WTC11 (cell line): ENCODE measurements at regions not wholly inside any gene's neighbourhood (a gene's known extent, or its start where the extent isn't known, plus 50 kb on each side); places are given as distances from the start of the nearest gene placed in this dataset.

ENCODE experiments used
- ATAC-seq: fragments of 200-7000 bp; cut with Tn5 transposase; 2 replicates; pipeline ENCODE4 v1.10.0; 2021; ENCODE audit warnings: mild to moderate bottlenecking, moderate library complexity
- CTCF ChIA-PET: fragments of 300-600 bp; sonication (Branson Sonifier 250); formaldehyde crosslinking; loops from one replicate; lab custom pipeline; 2021; ENCODE audit warnings: antibody characterized with exemption; lab: Charles Lee
- POLR2A ChIA-PET: fragments of 350-600 bp; sonication (Branson Sonifier 250); formaldehyde crosslinking; loops from one replicate; lab custom pipeline; 2021; ENCODE audit warnings: antibody characterized with exemption; lab: Charles Lee
- DNase-seq: peaks from one replicate; pipeline ENCODE4 v3.0.0; 2021; ENCODE audit warnings: low spot score
- H3K27ac Mint-ChIP-seq: 2 replicates; pipeline ENCODE4 v1.8.0; 2021; ENCODE audit warnings: mixed read lengths
- H3K27me3 Mint-ChIP-seq: 2 replicates; pipeline ENCODE4 v1.8.0; 2021; ENCODE audit warnings: low read depth, mild to moderate bottlenecking, moderate library complexity, mixed read lengths
- H3K36me3 Mint-ChIP-seq: 2 replicates; pipeline ENCODE4 v1.8.0; 2021; ENCODE audit warnings: mixed read lengths
- H3K4me1 Mint-ChIP-seq: 2 replicates; pipeline ENCODE4 v1.8.0; 2022; ENCODE audit warnings: mixed read lengths
- H3K4me3 Mint-ChIP-seq: 2 replicates; pipeline ENCODE4 v1.8.0; 2021; ENCODE audit warnings: mild to moderate bottlenecking, moderate library complexity, mixed read lengths
- H3K9me3 Mint-ChIP-seq: 2 replicates; pipeline ENCODE4 v1.8.0; 2021; ENCODE audit warnings: mixed read lengths
- ATF1 ChIP-seq: sonication (generic); formaldehyde crosslinking; IDR thresholded peaks from 2 replicates; pipeline ENCODE4 v1.8.1; 2023; ENCODE audit warnings: mild to moderate bottlenecking, moderate library complexity, missing genetic modification reagents
- CREB1 ChIP-seq: sonication (generic); formaldehyde crosslinking; IDR thresholded peaks from 2 replicates; pipeline ENCODE4 v1.8.0; 2023; ENCODE audit warnings: mild to moderate bottlenecking, missing genetic modification reagents
- ETV6 ChIP-seq: sonication (generic); formaldehyde crosslinking; IDR thresholded peaks from 2 replicates; pipeline ENCODE4 v1.8.1; 2022; ENCODE audit warnings: mild to moderate bottlenecking, missing genetic modification reagents
- FOXK1 ChIP-seq: sonication (generic); formaldehyde crosslinking; IDR thresholded peaks from 2 replicates; pipeline ENCODE4 v1.8.0; 2022; ENCODE audit warnings: mild to moderate bottlenecking, moderate library complexity, missing genetic modification reagents
- GRHL2 ChIP-seq: fragments of 250-450 bp; sonication (Bioruptor Pico); IDR thresholded peaks from 2 replicates; pipeline ENCODE4 v1.8.0; 2022; ENCODE audit warnings: mild to moderate bottlenecking, moderate library complexity; ENCODE audit not compliant: insufficient replicate concordance, severe bottlenecking
- GTF2I ChIP-seq: fragments of 250-450 bp; sonication (Bioruptor Pico); conservative IDR thresholded peaks from 2 replicates; pipeline ENCODE4 v1.4.0; 2021; ENCODE audit warnings: mild to moderate bottlenecking
- IRF2 ChIP-seq: sonication (generic); formaldehyde crosslinking; IDR thresholded peaks from 2 replicates; pipeline ENCODE4 v1.8.0; 2022; ENCODE audit warnings: low read depth, missing genetic modification reagents, borderline replicate concordance
- JAZF1 ChIP-seq: fragments of 250-450 bp; sonication (Bioruptor Pico); IDR thresholded peaks from 2 replicates; pipeline ENCODE4 v1.9.0; 2021; ENCODE audit warnings: moderate library complexity, mild to moderate bottlenecking, inconsistent platforms
- JUN ChIP-seq: sonication (generic); formaldehyde crosslinking; IDR thresholded peaks from 2 replicates; pipeline ENCODE4 v1.8.0; 2023; ENCODE audit warnings: mild to moderate bottlenecking, missing genetic modification reagents
- NFE2L1 ChIP-seq: sonication (generic); formaldehyde crosslinking; IDR thresholded peaks from 2 replicates; pipeline ENCODE4 v1.8.1; 2023; ENCODE audit warnings: missing genetic modification reagents
- PRRX2 ChIP-seq: fragments of 250-450 bp; sonication (Bioruptor Pico); IDR thresholded peaks from 2 replicates; pipeline ENCODE4 v1.8.0; 2021; ENCODE audit warnings: mild to moderate bottlenecking
- SMAD4 ChIP-seq: sonication (generic); formaldehyde crosslinking; IDR thresholded peaks from 2 replicates; pipeline ENCODE4 v1.8.0; 2022; ENCODE audit warnings: mild to moderate bottlenecking, missing genetic modification reagents
- TEAD4 ChIP-seq: sonication (generic); formaldehyde crosslinking; IDR thresholded peaks from 2 replicates; pipeline ENCODE4 v1.8.0; 2022; ENCODE audit warnings: mild to moderate bottlenecking, missing genetic modification reagents
- ZNF263 ChIP-seq: sonication (generic); formaldehyde crosslinking; IDR thresholded peaks from 2 replicates; pipeline ENCODE4 v1.8.1; 2022; ENCODE audit warnings: low read depth, mild to moderate bottlenecking, moderate library complexity, missing genetic modification reagents
- ZNF423 ChIP-seq: fragments of 250-450 bp; sonication (Bioruptor Pico); IDR thresholded peaks from 2 replicates; pipeline ENCODE4 v2.1.2; 2022; ENCODE audit warnings: mild to moderate bottlenecking, moderate library complexity
- TF ChIP-seq, protein P1 (sequence below): sonication (generic); formaldehyde crosslinking; conservative IDR thresholded peaks from 2 replicates; pipeline ENCODE4 v1.8.1; 2023; ENCODE audit warnings: mild to moderate bottlenecking, low read depth, missing genetic modification reagents, moderate library complexity
- TF ChIP-seq, protein P2 (sequence below): sonication (generic); formaldehyde crosslinking; IDR thresholded peaks from 2 replicates; pipeline ENCODE4 v1.8.1; 2023; ENCODE audit warnings: mild to moderate bottlenecking, missing genetic modification reagents, moderate library complexity
- TF ChIP-seq, protein P3 (sequence below): fragments of 250-450 bp; sonication (Bioruptor Pico); IDR thresholded peaks from 2 replicates; pipeline ENCODE4 v2.1.2; 2022; ENCODE audit warnings: mild to moderate bottlenecking, moderate library complexity
- TF ChIP-seq, protein P4 (sequence below): sonication (generic); formaldehyde crosslinking; IDR thresholded peaks from 2 replicates; pipeline ENCODE4 v1.8.1; 2023; ENCODE audit warnings: mild to moderate bottlenecking, missing genetic modification reagents, moderate library complexity
- TF ChIP-seq, protein P5 (sequence below): fragments of 250-450 bp; sonication (Bioruptor Pico); IDR thresholded peaks from 2 replicates; pipeline ENCODE4 v1.9.0; 2021; ENCODE audit warnings: mild to moderate bottlenecking
- TF ChIP-seq, protein P6 (sequence below): sonication (generic); formaldehyde crosslinking; IDR thresholded peaks from 2 replicates; pipeline ENCODE4 v1.8.0; 2023; ENCODE audit warnings: missing genetic modification reagents

DNA sequence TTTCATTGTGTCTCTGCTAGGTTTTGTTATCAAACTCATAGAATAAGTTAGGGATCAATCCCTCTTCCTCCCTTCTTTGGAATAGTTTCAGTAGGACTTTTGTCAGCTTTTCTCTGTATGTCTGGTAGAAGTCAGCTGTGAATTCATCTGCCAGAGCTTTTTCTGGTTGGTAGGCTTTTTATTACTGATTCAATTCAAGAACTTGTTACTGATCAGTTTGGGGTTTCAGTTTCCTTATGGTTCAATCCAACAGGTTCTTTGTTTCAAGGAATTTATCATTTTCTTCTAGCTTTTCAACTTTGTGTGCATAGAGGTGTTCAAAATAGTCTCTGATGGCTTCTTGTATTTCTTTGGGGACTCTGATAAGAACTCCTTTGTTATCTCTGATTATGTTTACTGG lies 221.7 kb downstream of the FGF10 start (continued):
- TF ChIP-seq NFE2L1 (CRISPR knock-in tag) (no peak), ZNF423 (CRISPR knock-in tag) (no peak), CREB1 (CRISPR knock-in tag) (no peak), ZNF263 (CRISPR knock-in tag) (no peak), PRRX2 (CRISPR knock-in tag) (no peak)

DNA sequence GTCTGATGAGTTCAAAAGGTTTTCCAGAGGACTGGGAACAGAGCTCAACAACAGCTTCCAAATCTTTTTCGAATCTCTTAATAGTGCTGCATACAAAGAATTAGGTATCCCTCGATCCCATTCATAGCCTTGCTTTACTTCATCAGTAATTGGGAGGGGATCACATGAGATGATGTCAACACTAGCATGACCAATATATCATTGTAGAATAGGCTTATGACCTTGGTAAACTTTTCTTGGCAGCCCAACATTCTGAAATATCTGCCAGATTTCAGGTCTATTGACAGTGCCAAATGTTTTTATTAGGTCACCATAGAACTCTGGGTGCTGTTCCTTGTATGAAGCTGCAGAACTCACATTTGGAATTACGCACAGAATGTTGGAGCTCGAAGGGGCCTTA lies 228.9 kb downstream of the FGF10 start:
- ChIA-PET CTCF (no interaction called here), POLR2A (no interaction called here)
- no peak overlapping the region for H3K27ac Mint-ChIP-seq
- H3K9me3 Mint-ChIP-seq, result peaks cover 54% of the 10 kb centered on the region
- no peaks in the 10 kb centered on the region; the same call in 1 of the 2 replicates for H3K4me1 Mint-ChIP-seq
- H3K36me3 Mint-ChIP-seq, result peaks cover 41% of the 10 kb centered on the region
- no peak for TF ChIP-seq ATF1
- TF ChIP-seq, protein P1, sequence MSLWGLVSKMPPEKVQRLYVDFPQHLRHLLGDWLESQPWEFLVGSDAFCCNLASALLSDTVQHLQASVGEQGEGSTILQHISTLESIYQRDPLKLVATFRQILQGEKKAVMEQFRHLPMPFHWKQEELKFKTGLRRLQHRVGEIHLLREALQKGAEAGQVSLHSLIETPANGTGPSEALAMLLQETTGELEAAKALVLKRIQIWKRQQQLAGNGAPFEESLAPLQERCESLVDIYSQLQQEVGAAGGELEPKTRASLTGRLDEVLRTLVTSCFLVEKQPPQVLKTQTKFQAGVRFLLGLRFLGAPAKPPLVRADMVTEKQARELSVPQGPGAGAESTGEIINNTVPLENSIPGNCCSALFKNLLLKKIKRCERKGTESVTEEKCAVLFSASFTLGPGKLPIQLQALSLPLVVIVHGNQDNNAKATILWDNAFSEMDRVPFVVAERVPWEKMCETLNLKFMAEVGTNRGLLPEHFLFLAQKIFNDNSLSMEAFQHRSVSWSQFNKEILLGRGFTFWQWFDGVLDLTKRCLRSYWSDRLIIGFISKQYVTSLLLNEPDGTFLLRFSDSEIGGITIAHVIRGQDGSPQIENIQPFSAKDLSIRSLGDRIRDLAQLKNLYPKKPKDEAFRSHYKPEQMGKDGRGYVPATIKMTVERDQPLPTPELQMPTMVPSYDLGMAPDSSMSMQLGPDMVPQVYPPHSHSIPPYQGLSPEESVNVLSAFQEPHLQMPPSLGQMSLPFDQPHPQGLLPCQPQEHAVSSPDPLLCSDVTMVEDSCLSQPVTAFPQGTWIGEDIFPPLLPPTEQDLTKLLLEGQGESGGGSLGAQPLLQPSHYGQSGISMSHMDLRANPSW (CRISPR knock-in tag), result no peak
- TF ChIP-seq, protein P2, sequence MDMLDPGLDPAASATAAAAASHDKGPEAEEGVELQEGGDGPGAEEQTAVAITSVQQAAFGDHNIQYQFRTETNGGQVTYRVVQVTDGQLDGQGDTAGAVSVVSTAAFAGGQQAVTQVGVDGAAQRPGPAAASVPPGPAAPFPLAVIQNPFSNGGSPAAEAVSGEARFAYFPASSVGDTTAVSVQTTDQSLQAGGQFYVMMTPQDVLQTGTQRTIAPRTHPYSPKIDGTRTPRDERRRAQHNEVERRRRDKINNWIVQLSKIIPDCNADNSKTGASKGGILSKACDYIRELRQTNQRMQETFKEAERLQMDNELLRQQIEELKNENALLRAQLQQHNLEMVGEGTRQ (CRISPR knock-in tag), result no peak
- ATAC-seq (no peak), DNase-seq (no peak)
- no peak overlapping the region for H3K4me3 Mint-ChIP-seq
- H3K27me3 Mint-ChIP-seq, result no peaks in the 10 kb centered on the region

DNA sequence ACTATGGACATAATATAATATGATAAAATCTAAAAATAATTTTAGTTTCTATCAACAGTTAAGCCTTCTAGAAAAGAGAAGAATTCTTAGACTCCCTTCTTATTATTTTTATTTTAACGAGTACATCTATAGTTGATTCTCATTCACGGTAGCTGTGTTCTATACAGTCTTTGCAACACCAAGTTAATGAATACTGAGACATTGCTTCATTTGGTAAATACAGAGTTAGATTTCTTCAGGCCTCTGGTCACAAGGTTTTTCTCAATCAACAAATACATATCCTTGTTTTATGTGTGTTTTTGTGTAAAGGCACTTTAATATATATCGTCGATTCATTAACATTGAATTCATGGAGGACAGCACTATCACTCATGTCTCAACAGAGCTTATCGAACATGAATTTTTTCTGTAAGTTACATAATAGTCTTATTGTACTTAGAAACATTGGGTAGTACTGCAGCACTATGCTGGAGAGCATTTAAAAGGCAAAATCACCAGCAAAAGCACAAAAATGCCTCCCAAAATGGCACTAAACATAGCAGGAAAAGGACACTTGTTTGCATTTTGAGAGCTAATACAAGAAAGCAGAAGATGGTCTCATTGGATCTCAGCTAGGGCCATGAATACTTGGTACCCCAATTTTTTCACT lies 239.0 kb downstream of the FGF10 start:
- ChIA-PET POLR2A (no interaction called here), CTCF (no interaction called here)
- Mint-ChIP-seq H3K27me3 (no peaks in the 10 kb centered on the region), H3K4me1 (peaks cover 4% of the 10 kb centered on the region; the same call in 1 of the 2 replicates), H3K27ac (no peak overlapping the region), H3K9me3 (peaks cover 23% of the 10 kb centered on the region), H3K4me3 (no peak overlapping the region), H3K36me3 (peaks cover 9% of the 10 kb centered on the region)
- ATAC-seq (no peak), DNase-seq (no peak)
- no peak for TF ChIP-seq ETV6
- TF ChIP-seq, protein P1 (CRISPR knock-in tag), result no peak
- TF ChIP-seq CREB1 (CRISPR knock-in tag), result no peak
- TF ChIP-seq, protein P3, sequence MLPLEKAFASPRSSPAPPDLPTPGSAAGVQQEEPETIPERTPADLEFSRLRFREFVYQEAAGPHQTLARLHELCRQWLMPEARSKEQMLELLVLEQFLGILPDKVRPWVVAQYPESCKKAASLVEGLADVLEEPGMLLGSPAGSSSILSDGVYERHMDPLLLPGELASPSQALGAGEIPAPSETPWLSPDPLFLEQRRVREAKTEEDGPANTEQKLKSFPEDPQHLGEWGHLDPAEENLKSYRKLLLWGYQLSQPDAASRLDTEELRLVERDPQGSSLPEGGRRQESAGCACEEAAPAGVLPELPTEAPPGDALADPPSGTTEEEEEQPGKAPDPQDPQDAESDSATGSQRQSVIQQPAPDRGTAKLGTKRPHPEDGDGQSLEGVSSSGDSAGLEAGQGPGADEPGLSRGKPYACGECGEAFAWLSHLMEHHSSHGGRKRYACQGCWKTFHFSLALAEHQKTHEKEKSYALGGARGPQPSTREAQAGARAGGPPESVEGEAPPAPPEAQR (CRISPR knock-in tag), result no peak
- TF ChIP-seq, protein P4, sequence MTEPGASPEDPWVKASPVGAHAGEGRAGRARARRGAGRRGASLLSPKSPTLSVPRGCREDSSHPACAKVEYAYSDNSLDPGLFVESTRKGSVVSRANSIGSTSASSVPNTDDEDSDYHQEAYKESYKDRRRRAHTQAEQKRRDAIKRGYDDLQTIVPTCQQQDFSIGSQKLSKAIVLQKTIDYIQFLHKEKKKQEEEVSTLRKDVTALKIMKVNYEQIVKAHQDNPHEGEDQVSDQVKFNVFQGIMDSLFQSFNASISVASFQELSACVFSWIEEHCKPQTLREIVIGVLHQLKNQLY, result no peak
- TF ChIP-seq ZNF263 (CRISPR knock-in tag), result no peak
- TF ChIP-seq JAZF1 (CRISPR knock-in tag), result no peak
- no peak for TF ChIP-seq FOXK1
- TF ChIP-seq GTF2I (CRISPR knock-in tag), result no peak
- TF ChIP-seq, protein P5, sequence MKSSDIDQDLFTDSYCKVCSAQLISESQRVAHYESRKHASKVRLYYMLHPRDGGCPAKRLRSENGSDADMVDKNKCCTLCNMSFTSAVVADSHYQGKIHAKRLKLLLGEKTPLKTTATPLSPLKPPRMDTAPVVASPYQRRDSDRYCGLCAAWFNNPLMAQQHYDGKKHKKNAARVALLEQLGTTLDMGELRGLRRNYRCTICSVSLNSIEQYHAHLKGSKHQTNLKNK (CRISPR knock-in tag), result no peak
- no peak for TF ChIP-seq TEAD4 (CRISPR knock-in tag)
- TF ChIP-seq, protein P2 (CRISPR knock-in tag), result no peak
- TF ChIP-seq, protein P6, sequence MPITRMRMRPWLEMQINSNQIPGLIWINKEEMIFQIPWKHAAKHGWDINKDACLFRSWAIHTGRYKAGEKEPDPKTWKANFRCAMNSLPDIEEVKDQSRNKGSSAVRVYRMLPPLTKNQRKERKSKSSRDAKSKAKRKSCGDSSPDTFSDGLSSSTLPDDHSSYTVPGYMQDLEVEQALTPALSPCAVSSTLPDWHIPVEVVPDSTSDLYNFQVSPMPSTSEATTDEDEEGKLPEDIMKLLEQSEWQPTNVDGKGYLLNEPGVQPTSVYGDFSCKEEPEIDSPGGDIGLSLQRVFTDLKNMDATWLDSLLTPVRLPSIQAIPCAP (CRISPR knock-in tag), result no peak
- no peak for TF ChIP-seq SMAD4 (CRISPR knock-in tag)
- TF ChIP-seq JUN (CRISPR knock-in tag), result no peak
- no peak for TF ChIP-seq IRF2 (CRISPR knock-in tag)
- TF ChIP-seq GRHL2 (CRISPR knock-in tag), result no peak
